ENCODE measurements at regions not wholly inside any gene's neighbourhood (a gene's known extent, or its start where the extent isn't known, plus 50 kb on each side); places are given as distances from the start of the nearest gene placed in this dataset.

DNA sequence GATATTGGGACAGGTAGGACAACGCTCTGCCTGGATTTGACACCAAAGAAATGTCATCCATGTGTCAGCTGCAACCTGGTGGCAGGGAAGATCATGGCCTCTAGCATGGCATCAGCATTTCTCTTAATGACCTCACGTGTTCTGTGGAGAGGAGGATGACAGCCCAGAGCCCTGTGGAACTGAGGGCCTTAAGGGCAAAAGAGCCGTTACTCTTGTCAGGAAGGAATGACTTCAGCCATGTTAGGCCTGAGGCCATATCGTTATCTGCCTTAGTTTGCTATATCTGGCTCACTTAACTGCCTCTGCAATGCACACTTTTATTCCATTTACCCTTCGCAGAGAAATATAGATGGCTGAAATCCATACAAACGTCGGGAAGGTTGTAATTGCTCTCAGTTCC lies 83.2 kb upstream of the PBX1 start:
- TF ChIP-seq, protein P1, sequence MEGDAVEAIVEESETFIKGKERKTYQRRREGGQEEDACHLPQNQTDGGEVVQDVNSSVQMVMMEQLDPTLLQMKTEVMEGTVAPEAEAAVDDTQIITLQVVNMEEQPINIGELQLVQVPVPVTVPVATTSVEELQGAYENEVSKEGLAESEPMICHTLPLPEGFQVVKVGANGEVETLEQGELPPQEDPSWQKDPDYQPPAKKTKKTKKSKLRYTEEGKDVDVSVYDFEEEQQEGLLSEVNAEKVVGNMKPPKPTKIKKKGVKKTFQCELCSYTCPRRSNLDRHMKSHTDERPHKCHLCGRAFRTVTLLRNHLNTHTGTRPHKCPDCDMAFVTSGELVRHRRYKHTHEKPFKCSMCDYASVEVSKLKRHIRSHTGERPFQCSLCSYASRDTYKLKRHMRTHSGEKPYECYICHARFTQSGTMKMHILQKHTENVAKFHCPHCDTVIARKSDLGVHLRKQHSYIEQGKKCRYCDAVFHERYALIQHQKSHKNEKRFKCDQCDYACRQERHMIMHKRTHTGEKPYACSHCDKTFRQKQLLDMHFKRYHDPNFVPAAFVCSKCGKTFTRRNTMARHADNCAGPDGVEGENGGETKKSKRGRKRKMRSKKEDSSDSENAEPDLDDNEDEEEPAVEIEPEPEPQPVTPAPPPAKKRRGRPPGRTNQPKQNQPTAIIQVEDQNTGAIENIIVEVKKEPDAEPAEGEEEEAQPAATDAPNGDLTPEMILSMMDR (IDR thresholded peaks at IDR 0.05), result no peak
- TF ChIP-seq POLR2A (IDR thresholded peaks at IDR 0.05), result no peak

Data from testis (tissue), 2 donors.